Fibroblast of lung (primary cell): ENCODE measurements at regions not wholly inside any gene's neighbourhood (a gene's known extent, or its start where the extent isn't known, plus 50 kb on each side); places are given as distances from the start of the nearest gene placed in this dataset.

Source experiments
- DNase-seq, 2 donors: peaks; one replicate each; pipeline versions ENCODE4 v3.0.0 to v3.0.0-alpha.2; 2010; ENCODE audit warnings: low read depth in 2 of 2
- H2AFZ ChIP-seq: 2 replicates; pipeline ENCODE4 v1.5.1; 2012; ENCODE audit warnings: low read length, control low read depth, inconsistent platforms
- H3K27ac ChIP-seq: 2 replicates; pipeline ENCODE4 v1.5.1; 2011; ENCODE audit warnings: low read length, control low read depth; ENCODE audit not compliant: insufficient read depth
- H3K27me3 ChIP-seq: 2 replicates; pipeline ENCODE4 v1.5.1; 2011; ENCODE audit warnings: mild to moderate bottlenecking, low read length; ENCODE audit not compliant: control insufficient read depth, insufficient read depth
- H3K36me3 ChIP-seq: 2 replicates; pipeline ENCODE4 v1.5.1; 2011; ENCODE audit warnings: low read length; ENCODE audit not compliant: control insufficient read depth, insufficient read depth
- H3K4me1 ChIP-seq: 2 replicates; pipeline ENCODE4 v1.5.1; 2011; ENCODE audit warnings: low read length; ENCODE audit not compliant: control insufficient read depth, insufficient read depth; ENCODE audit errors: extremely low read depth
- H3K4me2 ChIP-seq: 2 replicates; pipeline ENCODE4 v1.5.1; 2011; ENCODE audit warnings: low read length, control low read depth; ENCODE audit not compliant: insufficient read depth; ENCODE audit errors: extremely low read depth
- H3K4me3 ChIP-seq, 4 experiments: fragments of 200-600 bp in 1 of 4; sonication (generic) in 1 of 4; replicated peaks in 1 of 4; 2 replicates each; pipeline ENCODE4 v1.5.1; 2011 to 2016; ENCODE audit warnings: low read length in 4 of 4, low read depth in 3 of 4, mild to moderate bottlenecking in 3 of 4, control low read depth in 2 of 4, inconsistent platforms in 1 of 4, mixed read lengths in 1 of 4; ENCODE audit not compliant: insufficient read depth in 1 of 4; ENCODE audit errors: control extremely low read depth in 1 of 4
- H3K79me2 ChIP-seq: 2 replicates; pipeline ENCODE4 v1.5.1; 2012; ENCODE audit warnings: mild to moderate bottlenecking, low read length, inconsistent platforms; ENCODE audit not compliant: control insufficient read depth, insufficient read depth
- H3K9ac ChIP-seq: 2 replicates; pipeline ENCODE4 v1.5.1; 2011; ENCODE audit warnings: mild to moderate bottlenecking, low read length, control low read depth; ENCODE audit not compliant: insufficient read depth
- H3K9me3 ChIP-seq: 2 replicates; pipeline ENCODE4 v1.5.1; 2012; ENCODE audit warnings: low read depth, low read length; ENCODE audit not compliant: control insufficient read depth, insufficient read depth
- H4K20me1 ChIP-seq: 2 replicates; pipeline ENCODE4 v1.5.1; 2011; ENCODE audit warnings: low read length; ENCODE audit not compliant: control insufficient read depth, insufficient read depth; ENCODE audit errors: extremely low read depth
- CTCF ChIP-seq, 2 donors: IDR thresholded peaks in 1 of 2; conservative IDR thresholded peaks in 1 of 2; 1 replicate in 1 of 2; 2 replicates in 1 of 2; pipeline ENCODE4 v1.5.1; 2011 to 2012; ENCODE audit warnings: low read length in 2 of 2, control low read depth in 1 of 2, inconsistent platforms in 1 of 2, low read depth in 1 of 2, mild to moderate bottlenecking in 1 of 2
- EZH2 ChIP-seq: IDR thresholded peaks from 2 replicates; pipeline ENCODE4 v1.5.1; 2012; ENCODE audit warnings: low read length, control low read depth, mild to moderate bottlenecking; ENCODE audit errors: missing control alignments

- peak in 1 of 2 donors; percentile 3 for DNase-seq
Observed at GRCh38 chr14:75341620-75342019, 63.0 kb downstream of the FOS start.

GRCh38 chr14:75342762-75343599, 64.4 kb downstream of the FOS start:
- Histone ChIP-seq H3K79me2 (no peaks in the 10 kb centered on the region), H3K4me2 (no peak overlapping the region), H4K20me1 (no peaks in the 10 kb centered on the region), H2AFZ (no peak overlapping the region), H3K36me3 (no peaks in the 10 kb centered on the region), H3K9me3 (no peaks in the 10 kb centered on the region), H3K9ac (no peak overlapping the region), H3K27me3 (peaks cover 3% of the 10 kb centered on the region), H3K4me1 (no peaks in the 10 kb centered on the region), H3K27ac (no peak overlapping the region), H3K4me3 (no peak overlapping the region)
- no peak for DNase-seq
- TF ChIP-seq CTCF (conservative IDR thresholded peaks at IDR 0.05 in 1 of 2, IDR thresholded peaks at IDR 0.05 in 1 of 2; ENCODE audit: low read depth in 1 of 2, low read length in 2 of 2) (no peak), EZH2 (no peak)

More at GRCh38 chr14:75341620-75342019, 63.0 kb downstream of the FOS start:
- Histone ChIP-seq H3K27ac (no peak overlapping the region), H4K20me1 (no peaks in the 10 kb centered on the region), H3K9me3 (no peaks in the 10 kb centered on the region), H3K4me3 (no peak overlapping the region), H2AFZ (no peak overlapping the region), H3K9ac (no peak overlapping the region), H3K36me3 (no peaks in the 10 kb centered on the region), H3K4me1 (no peaks in the 10 kb centered on the region), H3K4me2 (no peak overlapping the region), H3K27me3 (peaks cover 3% of the 10 kb centered on the region), H3K79me2 (no peaks in the 10 kb centered on the region)
- no peak for TF ChIP-seq CTCF (conservative IDR thresholded peaks at IDR 0.05 in 1 of 2, IDR thresholded peaks at IDR 0.05 in 1 of 2; ENCODE audit: low read depth in 1 of 2, low read length in 2 of 2)
- no peak for TF ChIP-seq EZH2

GRCh38 chr14:75343911-75344310, 65.3 kb downstream of the FOS start:
- TF ChIP-seq CTCF (conservative IDR thresholded peaks at IDR 0.05 in 1 of 2, IDR thresholded peaks at IDR 0.05 in 1 of 2; ENCODE audit: low read depth in 1 of 2, low read length in 2 of 2) (no peak), EZH2 (no peak)
- peak in 1 of 2 donors; percentile 26 for DNase-seq
- Histone ChIP-seq H3K4me3 (no peak overlapping the region), H3K27me3 (peaks cover 3% of the 10 kb centered on the region), H3K9ac (no peak overlapping the region), H3K4me1 (no peaks in the 10 kb centered on the region), H3K79me2 (no peaks in the 10 kb centered on the region), H4K20me1 (no peaks in the 10 kb centered on the region), H2AFZ (no peak overlapping the region), H3K4me2 (no peak overlapping the region), H3K9me3 (no peaks in the 10 kb centered on the region), H3K27ac (no peak overlapping the region), H3K36me3 (no peaks in the 10 kb centered on the region)
